ENCODE measurements at regions not wholly inside any gene's neighbourhood (a gene's known extent, or its start where the extent isn't known, plus 50 kb on each side); places are given as distances from the start of the nearest gene placed in this dataset.

DNA sequence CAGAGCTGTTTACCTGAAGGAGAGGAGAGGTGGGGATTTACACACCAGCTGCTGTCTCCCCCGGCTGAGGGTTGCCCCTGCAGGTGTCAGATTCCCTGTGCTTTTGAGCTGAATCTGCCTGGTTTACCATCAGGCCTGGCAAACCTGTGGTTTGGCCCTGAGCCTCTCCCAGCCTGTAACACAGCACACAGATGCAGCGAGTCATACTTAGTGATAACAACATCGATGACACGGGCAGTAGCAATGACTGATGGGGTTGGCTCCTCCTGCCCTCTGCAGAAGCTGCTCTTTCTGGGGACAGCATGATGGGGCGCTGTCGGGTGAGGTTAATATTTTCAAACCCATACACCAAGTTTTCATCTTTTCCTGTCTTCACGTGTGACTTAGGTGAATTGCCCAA lies 380.0 kb upstream of the B3GAT1 start:
- WGBS, 2 donors (ENCODE audit: low coverage in 1 of 2) = 70 to 90% methylated on average over 3 to 7 of the region's 7 CpGs
- TF ChIP-seq EP300 (IDR thresholded peaks at IDR 0.05) = no peak
- no peak for TF ChIP-seq POLR2A (IDR thresholded peaks at IDR 0.05)
- no peak for TF ChIP-seq POLR2AphosphoS5 (IDR thresholded peaks at IDR 0.05)
- TF ChIP-seq, protein P1, sequence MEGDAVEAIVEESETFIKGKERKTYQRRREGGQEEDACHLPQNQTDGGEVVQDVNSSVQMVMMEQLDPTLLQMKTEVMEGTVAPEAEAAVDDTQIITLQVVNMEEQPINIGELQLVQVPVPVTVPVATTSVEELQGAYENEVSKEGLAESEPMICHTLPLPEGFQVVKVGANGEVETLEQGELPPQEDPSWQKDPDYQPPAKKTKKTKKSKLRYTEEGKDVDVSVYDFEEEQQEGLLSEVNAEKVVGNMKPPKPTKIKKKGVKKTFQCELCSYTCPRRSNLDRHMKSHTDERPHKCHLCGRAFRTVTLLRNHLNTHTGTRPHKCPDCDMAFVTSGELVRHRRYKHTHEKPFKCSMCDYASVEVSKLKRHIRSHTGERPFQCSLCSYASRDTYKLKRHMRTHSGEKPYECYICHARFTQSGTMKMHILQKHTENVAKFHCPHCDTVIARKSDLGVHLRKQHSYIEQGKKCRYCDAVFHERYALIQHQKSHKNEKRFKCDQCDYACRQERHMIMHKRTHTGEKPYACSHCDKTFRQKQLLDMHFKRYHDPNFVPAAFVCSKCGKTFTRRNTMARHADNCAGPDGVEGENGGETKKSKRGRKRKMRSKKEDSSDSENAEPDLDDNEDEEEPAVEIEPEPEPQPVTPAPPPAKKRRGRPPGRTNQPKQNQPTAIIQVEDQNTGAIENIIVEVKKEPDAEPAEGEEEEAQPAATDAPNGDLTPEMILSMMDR (IDR thresholded peaks at IDR 0.05) = no peak
- H3K27ac ChIP-seq = no peak overlapping the region
- no peaks in the 10 kb centered on the region for H3K4me1 ChIP-seq
- ATAC-seq = no peak
- H3K36me3 ChIP-seq = no peaks in the 10 kb centered on the region
- no peaks in the 10 kb centered on the region for H3K9me3 ChIP-seq
- no peak overlapping the region for H3K4me3 ChIP-seq
- peaks cover 12% of the 10 kb centered on the region for H3K27me3 ChIP-seq

DNA sequence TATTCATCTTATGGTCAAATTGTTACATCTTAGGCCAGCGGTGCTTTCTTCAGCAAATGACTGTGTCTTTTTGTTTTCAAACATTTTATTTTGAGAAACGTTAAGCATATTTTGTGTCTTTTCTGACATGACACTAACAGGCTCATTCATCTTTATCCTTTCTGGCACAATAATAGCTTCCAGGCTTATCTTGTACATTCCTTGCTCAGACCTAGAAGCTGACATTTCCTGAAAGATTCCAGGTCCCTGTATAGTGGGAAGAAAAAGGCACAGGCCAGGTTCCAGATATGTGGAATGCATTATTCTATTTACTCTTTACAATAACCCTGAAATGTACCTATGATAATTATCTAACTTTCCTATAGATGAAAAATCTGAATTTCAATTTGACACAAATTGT lies 379.1 kb upstream of the B3GAT1 start:
- no peaks in the 10 kb centered on the region for H3K36me3 ChIP-seq
- ATAC-seq = no peak
- TF ChIP-seq EP300 (IDR thresholded peaks at IDR 0.05) (no peak), POLR2A (IDR thresholded peaks at IDR 0.05) (no peak), POLR2AphosphoS5 (IDR thresholded peaks at IDR 0.05) (no peak)
- TF ChIP-seq, protein P1 (IDR thresholded peaks at IDR 0.05) = no peak
- H3K27me3 ChIP-seq = peaks cover 12% of the 10 kb centered on the region
- H3K9me3 ChIP-seq = no peaks in the 10 kb centered on the region
- 41 to 49% methylated on average over 2 of the region's 2 CpGs for WGBS, 2 donors (ENCODE audit: low coverage in 1 of 2)
- H3K4me3 ChIP-seq = no peak overlapping the region
- no peak overlapping the region for H3K27ac ChIP-seq
- H3K4me1 ChIP-seq = no peaks in the 10 kb centered on the region

DNA sequence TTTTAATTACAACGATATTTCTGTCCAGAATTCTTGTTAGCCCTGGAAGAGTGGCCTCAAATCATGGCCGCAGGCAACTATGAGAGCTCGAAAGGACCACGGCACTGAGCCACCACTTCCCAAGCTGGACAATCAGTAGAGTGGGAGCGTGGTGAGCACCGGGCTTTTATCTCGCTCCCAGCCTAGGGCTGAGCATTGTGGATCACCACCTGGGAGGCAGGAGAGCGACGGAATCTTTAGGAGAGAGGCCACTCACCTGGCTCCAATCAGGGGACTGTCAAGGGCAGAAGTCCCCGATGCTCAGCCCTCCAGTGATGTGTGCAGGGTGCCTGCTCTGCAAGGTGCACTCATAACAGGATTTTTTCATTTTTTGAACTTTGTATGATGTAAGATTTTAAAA lies 377.1 kb upstream of the B3GAT1 start:
- H3K4me1 ChIP-seq = peaks cover 0 to 9% (median 0%) of the 10 kb centered on the region in 3 donors
- peaks cover 3% of the 10 kb centered on the region for H3K27me3 ChIP-seq
- no peak for ATAC-seq
- no peaks in the 10 kb centered on the region for H3K36me3 ChIP-seq
- 84 to 95% methylated on average over 3 to 5 of the region's 10 CpGs for WGBS, 2 donors (ENCODE audit: low coverage in 1 of 2)
- no peaks in the 10 kb centered on the region for H3K9me3 ChIP-seq
- H3K27ac ChIP-seq = no peak overlapping the region
- TF ChIP-seq POLR2A (IDR thresholded peaks at IDR 0.05) (no peak), EP300 (IDR thresholded peaks at IDR 0.05) (no peak), POLR2AphosphoS5 (IDR thresholded peaks at IDR 0.05) (no peak)
- TF ChIP-seq, protein P1 (IDR thresholded peaks at IDR 0.05) = no peak
- H3K4me3 ChIP-seq = no peak overlapping the region

DNA sequence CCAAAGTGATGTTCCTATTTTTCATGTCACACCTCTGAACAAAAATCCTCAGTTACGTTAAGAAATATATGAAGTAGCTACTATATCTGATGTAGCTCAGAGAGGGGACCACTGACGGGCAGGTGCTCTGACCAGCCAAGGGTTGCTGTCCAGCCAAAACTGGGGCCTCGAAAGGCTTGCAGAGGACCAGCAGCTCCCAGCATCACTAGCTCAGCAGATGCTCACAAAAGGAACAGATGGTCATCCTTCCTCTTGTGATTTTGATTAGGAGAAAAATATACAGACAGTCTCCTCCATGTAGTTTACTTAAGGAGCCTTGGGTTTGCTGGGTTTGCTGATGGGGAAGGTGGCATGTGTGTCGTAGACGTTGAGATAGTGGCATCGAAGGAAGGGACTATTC lies 374.6 kb upstream of the B3GAT1 start:
- Histone ChIP-seq H3K4me1 (peaks cover 0 to 26% (median 0%) of the 10 kb centered on the region in 3 donors), H3K27me3 (no peaks in the 10 kb centered on the region), H3K27ac (no peak overlapping the region), H3K36me3 (no peaks in the 10 kb centered on the region), H3K4me3 (no peak overlapping the region), H3K9me3 (no peaks in the 10 kb centered on the region)
- TF ChIP-seq EP300 (IDR thresholded peaks at IDR 0.05) = no peak
- no peak for TF ChIP-seq POLR2A (IDR thresholded peaks at IDR 0.05)
- TF ChIP-seq, protein P1 (IDR thresholded peaks at IDR 0.05) = no peak
- no peak for TF ChIP-seq POLR2AphosphoS5 (IDR thresholded peaks at IDR 0.05)
- no peak for ATAC-seq
- WGBS, 2 donors (ENCODE audit: low coverage in 1 of 2) = 92 to 97% methylated on average over 5 to 6 of the region's 6 CpGs

DNA sequence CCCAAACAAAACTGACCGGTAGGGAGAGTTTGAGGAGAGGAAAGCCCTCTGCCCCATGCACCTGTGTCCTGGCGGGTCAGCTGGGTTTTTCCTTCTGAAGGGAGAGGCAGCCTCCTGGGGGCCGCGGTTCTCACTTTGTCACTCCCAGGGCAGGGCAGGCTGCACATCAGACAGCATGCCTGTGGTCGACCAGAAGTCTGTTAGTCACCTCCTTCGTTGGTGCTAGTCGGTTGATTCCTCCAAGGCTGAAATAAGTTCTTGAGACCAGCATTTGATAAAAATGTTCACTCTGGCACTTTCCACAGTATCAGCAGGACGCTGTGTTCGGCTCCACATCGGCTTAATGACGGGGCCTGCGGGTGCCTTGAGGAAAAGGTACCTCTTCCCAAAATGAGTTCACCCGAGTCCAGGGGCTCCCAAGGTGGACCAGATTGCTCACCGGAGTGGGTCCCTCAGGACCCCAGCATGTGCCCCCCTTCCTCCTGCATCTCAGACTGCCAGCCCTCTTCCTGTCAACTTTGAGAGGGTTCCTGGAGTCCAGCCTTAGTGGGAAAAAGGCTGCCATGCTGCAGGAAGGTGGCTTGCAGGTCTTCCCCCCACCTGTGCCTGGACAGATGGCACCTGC lies 373.7 kb upstream of the B3GAT1 start:
- H3K27me3 ChIP-seq = no peaks in the 10 kb centered on the region
- 87 to 90% methylated on average over 2 to 10 of the region's 14 CpGs for WGBS, 2 donors (ENCODE audit: low coverage in 1 of 2)
- TF ChIP-seq, protein P1 (IDR thresholded peaks at IDR 0.05) = no peak
- TF ChIP-seq EP300 (IDR thresholded peaks at IDR 0.05) (no peak), POLR2A (IDR thresholded peaks at IDR 0.05) (no peak), POLR2AphosphoS5 (IDR thresholded peaks at IDR 0.05) (no peak)
- no peak for ATAC-seq
- no peaks in the 10 kb centered on the region for H3K36me3 ChIP-seq
- no peak overlapping the region for H3K4me3 ChIP-seq
- no peak overlapping the region for H3K27ac ChIP-seq
- H3K4me1 ChIP-seq = peaks cover 0 to 26% (median 0%) of the 10 kb centered on the region in 3 donors
- no peaks in the 10 kb centered on the region for H3K9me3 ChIP-seq
